CD8-positive, alpha-beta memory T cell (primary cell): ENCODE measurements at regions not wholly inside any gene's neighbourhood (a gene's known extent, or its start where the extent isn't known, plus 50 kb on each side); places are given as distances from the start of the nearest gene placed in this dataset.
"Not testable (repeated sequence)": the region's sequence is repeated elsewhere in the genome, so short reads cannot be mapped to it uniquely, and the experiment has no call there.

Source experiments
- CTCF ChIA-PET: fragments of 350-600 bp; sonication (Branson Sonifier 250); formaldehyde crosslinking; loops from one replicate; lab custom pipeline; 2021; ENCODE audit warnings: antibody characterized with exemption; lab: Charles Lee
- POLR2A ChIA-PET: fragments of 350-600 bp; sonication (Branson Sonifier 250); formaldehyde crosslinking; loops from one replicate; lab custom pipeline; 2021; ENCODE audit warnings: antibody characterized with exemption; lab: Charles Lee
- DNase-seq, 5 donors: peaks; one replicate each; pipeline versions ENCODE4 v3.0.0 to v3.0.0-alpha.2; 2020 to 2022; ENCODE audit warnings: mixed read lengths in 1 of 5
- H3K27ac ChIP-seq: one replicate; pipeline ENCODE4 v1.7.0; 2013; ENCODE audit warnings: low read depth, mild to moderate bottlenecking, low read length, moderate library complexity
- H3K27me3 ChIP-seq: 2 replicates; pipeline ENCODE4 v1.7.0; 2013; ENCODE audit warnings: low read length, mild to moderate bottlenecking; ENCODE audit not compliant: insufficient read depth, poor library complexity, severe bottlenecking
- H3K36me3 ChIP-seq: 2 replicates; pipeline ENCODE4 v1.7.0; 2013; ENCODE audit warnings: mild to moderate bottlenecking, low read length, moderate library complexity; ENCODE audit not compliant: insufficient read depth
- H3K4me1 ChIP-seq: 2 replicates; pipeline ENCODE4 v1.7.0; 2013; ENCODE audit warnings: mild to moderate bottlenecking, low read length, moderate library complexity; ENCODE audit not compliant: insufficient read depth
- H3K4me3 ChIP-seq: 2 replicates; pipeline ENCODE4 v1.7.0; 2013; ENCODE audit warnings: mild to moderate bottlenecking, low read length
- H3K9me3 ChIP-seq: 2 replicates; pipeline ENCODE4 v1.7.0; 2013; ENCODE audit warnings: mild to moderate bottlenecking, low read length
- H3K27ac Mint-ChIP-seq, 8 donors: one replicate each; pipeline ENCODE4 v1.8.0; 2020 to 2021; ENCODE audit warnings: mixed read lengths in 8 of 8, mild to moderate bottlenecking in 6 of 8, inconsistent platforms in 3 of 8, moderate library complexity in 3 of 8
- H3K27me3 Mint-ChIP-seq, 2 donors: one replicate each; pipeline ENCODE4 v1.8.0; 2020 to 2021; ENCODE audit warnings: mixed read lengths in 2 of 2, mild to moderate bottlenecking in 1 of 2, moderate library complexity in 1 of 2
- H3K36me3 Mint-ChIP-seq, 3 donors: one replicate each; pipeline ENCODE4 v1.8.0; 2020 to 2021; ENCODE audit warnings: mixed read lengths in 3 of 3, inconsistent platforms in 1 of 3, mild to moderate bottlenecking in 1 of 3
- H3K4me1 Mint-ChIP-seq, 3 donors: one replicate each; pipeline ENCODE4 v1.8.0; 2020 to 2021; ENCODE audit warnings: mixed read lengths in 3 of 3, inconsistent platforms in 1 of 3, mild to moderate bottlenecking in 1 of 3
- H3K4me3 Mint-ChIP-seq, 7 donors: one replicate each; pipeline ENCODE4 v1.8.0; 2020 to 2021; ENCODE audit warnings: mixed read lengths in 7 of 7, mild to moderate bottlenecking in 6 of 7, moderate library complexity in 4 of 7, inconsistent platforms in 2 of 7
- H3K9me3 Mint-ChIP-seq, 5 donors: one replicate each; pipeline ENCODE4 v1.8.0; 2020 to 2022; ENCODE audit warnings: mixed read lengths in 5 of 5, mild to moderate bottlenecking in 3 of 5, moderate library complexity in 2 of 5, inconsistent platforms in 1 of 5

- peak; percentile 74 to 87 (median 78) for DNase-seq
- POLR2A ChIA-PET = interaction anchor here (1.7 kb wide), 1 partner anchor 70 kb away, joined by 5 read pairs; the partner anchor contains the start of gene SERBP1
- Mint-ChIP-seq H3K27ac (peak overlapping the region in 1 of 8 donors; percentile 70), H3K27me3 (peaks cover 9 to 13% of the 10 kb centered on the region in 2 donors), H3K9me3 (no peaks in the 10 kb centered on the region), H3K4me1 (peaks cover 4 to 5% (median 5%) of the 10 kb centered on the region in 3 donors), H3K36me3 (no peaks in the 10 kb centered on the region), H3K4me3 (peak overlapping the region in 1 of 7 donors; percentile 27)
- Histone ChIP-seq H3K27ac (no peak overlapping the region), H3K4me1 (no peaks in the 10 kb centered on the region), H3K27me3 (no peaks in the 10 kb centered on the region), H3K36me3 (no peaks in the 10 kb centered on the region), H3K4me3 (no peak overlapping the region), H3K9me3 (no peaks in the 10 kb centered on the region)
- CTCF ChIA-PET = interaction anchor here (0.7 to 5.2 kb wide), 27 partner anchors 9 to 504 kb away, joined by 3 to 65 read pairs (median 4); partner anchors contain the start of gene GADD45A
These were observed 70.3 kb upstream of the SERBP1 start for GRCh38 chr1:67500413-67500959.

- Histone ChIP-seq H3K4me1 (no peaks in the 10 kb centered on the region), H3K27ac (no peak overlapping the region), H3K36me3 (no peaks in the 10 kb centered on the region), H3K9me3 (no peaks in the 10 kb centered on the region), H3K27me3 (no peaks in the 10 kb centered on the region), H3K4me3 (no peak overlapping the region)
- ChIA-PET POLR2A (no interaction called here), CTCF (interaction anchor here (5.2 kb wide), 1 partner anchor 290 kb away, joined by 65 read pairs; no protein-coding TSS in a partner anchor)
- Mint-ChIP-seq H3K27ac (peak overlapping the region in 1 of 8 donors; percentile 13), H3K36me3 (no peaks in the 10 kb centered on the region), H3K9me3 (no peaks in the 10 kb centered on the region), H3K27me3 (peaks cover 4 to 13% of the 10 kb centered on the region in 2 donors), H3K4me3 (no peak overlapping the region), H3K4me1 (peaks cover 4 to 5% (median 5%) of the 10 kb centered on the region in 3 donors)
- DNase-seq = no peak
These were observed 73.8 kb upstream of the SERBP1 start for GRCh38 chr1:67503974-67504373.

DNA sequence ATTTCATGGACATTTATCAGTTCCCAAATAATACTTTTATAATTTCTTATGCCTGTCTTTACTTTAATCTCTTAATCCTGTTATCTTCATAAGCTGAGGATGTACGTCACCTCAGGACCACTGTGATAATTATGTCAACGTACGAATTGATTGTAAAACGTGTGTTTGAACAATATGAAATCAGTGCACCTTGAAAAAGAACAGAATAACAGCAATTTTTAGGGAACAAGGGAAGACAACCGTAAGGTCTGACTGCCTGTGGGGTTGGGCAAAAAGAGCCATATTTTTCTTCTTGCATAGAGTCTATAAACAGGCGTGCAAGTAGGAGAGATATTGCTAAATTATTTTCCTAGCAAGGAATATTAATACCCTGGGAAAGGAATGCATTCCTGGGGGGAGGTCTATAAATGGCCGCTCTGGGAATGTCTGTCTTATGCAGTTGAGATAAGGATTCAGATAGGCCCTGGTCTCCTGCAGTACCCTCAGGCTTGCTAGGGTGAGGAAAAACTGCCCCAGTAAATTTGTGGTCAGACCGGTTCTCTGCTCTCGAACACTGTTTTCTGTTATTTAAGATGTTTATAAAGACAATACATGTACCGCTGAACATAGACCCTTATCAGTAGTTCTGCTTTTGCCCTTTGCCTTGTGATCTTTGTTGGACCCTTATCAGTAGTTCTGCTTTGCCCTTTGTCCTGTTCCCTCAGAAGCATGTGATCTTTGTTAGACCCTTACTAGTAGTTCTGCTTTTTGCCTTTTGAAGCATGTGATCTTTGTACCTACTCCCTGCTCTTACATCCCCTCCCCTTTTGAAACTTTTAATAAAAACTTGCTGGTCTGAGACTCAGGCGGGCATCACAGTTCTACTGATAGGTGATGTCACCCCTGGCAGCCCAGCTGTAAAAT, 83.4 kb upstream of the SERBP1 start:
- POLR2A ChIA-PET, H3K27me3 ChIP-seq, H3K9me3 ChIP-seq, H3K4me1 Mint-ChIP-seq, H3K4me3 Mint-ChIP-seq, H3K4me1 ChIP-seq, DNase-seq, H3K27ac ChIP-seq, H3K36me3 ChIP-seq, H3K4me3 ChIP-seq, H3K27ac Mint-ChIP-seq: not testable (repeated sequence)
- H3K27me3 Mint-ChIP-seq = peaks cover 14 to 15% of the 10 kb centered on the region in 2 donors
- peaks cover 0 to 21% (median 5%) of the 10 kb centered on the region in 3 donors for H3K36me3 Mint-ChIP-seq
- CTCF ChIA-PET = interaction anchor here (0.6 kb wide), 1 partner anchor 12 kb away, joined by 3 read pairs; no protein-coding TSS in a partner anchor
- H3K9me3 Mint-ChIP-seq = peaks cover 4 to 19% (median 17%) of the 10 kb centered on the region in 5 donors

- no peak for DNase-seq
- no peak overlapping the region for H3K4me3 ChIP-seq
- POLR2A ChIA-PET = no interaction called here
- H3K36me3 Mint-ChIP-seq = peaks cover 0 to 21% (median 5%) of the 10 kb centered on the region in 3 donors
- peaks cover 4 to 19% (median 17%) of the 10 kb centered on the region in 5 donors for H3K9me3 Mint-ChIP-seq
- H3K4me1 ChIP-seq = no peaks in the 10 kb centered on the region
- CTCF ChIA-PET = no interaction called here
- peaks cover 14 to 15% of the 10 kb centered on the region in 2 donors for H3K27me3 Mint-ChIP-seq
- no peaks in the 10 kb centered on the region for H3K9me3 ChIP-seq
- no peaks in the 10 kb centered on the region for H3K27me3 ChIP-seq
- no peak overlapping the region for H3K27ac ChIP-seq
- H3K4me1 Mint-ChIP-seq = no peaks in the 10 kb centered on the region
- no peak overlapping the region for H3K27ac Mint-ChIP-seq
- H3K36me3 ChIP-seq = no peaks in the 10 kb centered on the region
- H3K4me3 Mint-ChIP-seq = no peak overlapping the region
These were observed 84.1 kb upstream of the SERBP1 start for GRCh38 chr1:67514300-67514699.

GRCh38 chr1:67514786-67515185, 84.6 kb upstream of the SERBP1 start:
- Histone ChIP-seq H3K27ac (no peak overlapping the region), H3K4me3 (no peak overlapping the region), H3K36me3 (no peaks in the 10 kb centered on the region), H3K27me3 (no peaks in the 10 kb centered on the region), H3K4me1 (no peaks in the 10 kb centered on the region), H3K9me3 (no peaks in the 10 kb centered on the region)
- Mint-ChIP-seq H3K36me3 (peaks cover 0 to 21% (median 5%) of the 10 kb centered on the region in 3 donors), H3K9me3 (peaks cover 4 to 19% (median 17%) of the 10 kb centered on the region in 5 donors), H3K4me3 (no peak overlapping the region), H3K27me3 (peaks cover 14 to 15% of the 10 kb centered on the region in 2 donors), H3K27ac (no peak overlapping the region), H3K4me1 (no peaks in the 10 kb centered on the region)
- ChIA-PET POLR2A (no interaction called here), CTCF (no interaction called here)
- no peak for DNase-seq

DNA sequence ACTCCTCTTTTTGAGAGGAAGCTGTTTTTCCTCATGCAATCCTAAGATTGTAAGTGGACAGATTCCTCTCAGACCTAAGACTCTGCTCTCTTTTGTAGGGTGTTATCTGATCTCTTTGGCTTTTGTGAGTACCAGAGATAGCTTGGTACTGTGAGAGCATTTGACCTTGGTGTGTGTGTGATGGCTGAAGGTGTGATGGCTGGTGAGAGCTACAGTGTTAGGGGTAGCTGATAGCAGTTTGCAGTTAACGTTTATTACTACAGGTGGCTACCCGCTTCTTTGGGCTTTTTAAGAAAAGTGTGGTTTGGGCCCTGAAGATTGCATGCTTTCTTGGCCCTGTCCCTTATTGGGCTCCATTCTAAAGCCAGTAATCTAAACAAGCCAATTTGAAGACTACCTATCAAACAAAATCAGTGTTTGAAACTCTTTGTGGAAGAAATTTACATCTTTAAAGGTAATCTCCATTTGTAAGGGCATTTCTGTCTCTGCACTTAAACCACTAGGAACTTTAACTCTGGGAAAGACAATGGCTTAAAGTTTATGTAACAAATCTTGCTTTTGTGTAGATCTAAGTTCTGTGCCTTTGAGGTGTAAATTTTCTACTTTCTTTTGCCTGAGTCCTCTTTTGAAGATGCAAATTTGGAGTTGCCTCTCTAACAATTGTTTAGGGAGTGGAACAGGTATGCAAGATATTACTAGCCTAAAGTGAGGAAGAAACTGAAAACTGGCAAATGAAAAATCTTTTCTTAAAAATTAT, 85.3 kb upstream of the SERBP1 start:
- no peak overlapping the region for H3K27ac Mint-ChIP-seq
- ChIA-PET CTCF (no interaction called here), POLR2A (no interaction called here)
- no peaks in the 10 kb centered on the region for H3K4me1 Mint-ChIP-seq
- Histone ChIP-seq H3K36me3 (no peaks in the 10 kb centered on the region), H3K4me1 (no peaks in the 10 kb centered on the region), H3K27me3 (no peaks in the 10 kb centered on the region), H3K27ac (no peak overlapping the region), H3K4me3 (no peak overlapping the region), H3K9me3 (no peaks in the 10 kb centered on the region)
- H3K36me3 Mint-ChIP-seq = peaks cover 0 to 21% (median 5%) of the 10 kb centered on the region in 3 donors
- H3K4me3 Mint-ChIP-seq = no peak overlapping the region
- peaks cover 4 to 19% (median 17%) of the 10 kb centered on the region in 5 donors for H3K9me3 Mint-ChIP-seq
- no peak for DNase-seq
- peaks cover 14 to 15% of the 10 kb centered on the region in 2 donors for H3K27me3 Mint-ChIP-seq

DNA sequence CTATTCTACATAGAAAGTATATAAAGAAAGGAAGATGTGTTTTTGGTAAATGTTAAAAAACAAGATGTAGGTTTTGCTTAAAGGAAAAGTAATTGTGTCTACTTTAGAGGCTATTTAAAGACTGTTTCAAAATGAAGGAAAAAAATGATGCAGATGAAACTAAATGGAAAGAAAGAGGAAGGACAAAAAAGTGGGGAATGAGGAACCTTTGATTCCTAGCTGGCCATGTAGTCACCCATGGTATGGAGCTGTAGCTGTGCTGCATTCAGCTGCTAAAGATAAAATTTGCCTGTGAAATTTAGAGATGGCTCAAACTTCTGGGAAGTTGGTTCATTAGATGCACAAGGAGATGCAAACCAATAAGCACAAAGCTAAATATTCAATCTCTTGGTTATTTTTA, 86.8 kb upstream of the SERBP1 start:
- no peaks in the 10 kb centered on the region for H3K4me1 ChIP-seq
- H3K4me3 Mint-ChIP-seq = no peak overlapping the region
- ChIA-PET POLR2A (no interaction called here), CTCF (interaction anchor here (1.4 to 2.3 kb wide), 2 partner anchors 17 to 243 kb away, joined by 3 to 4 read pairs; no protein-coding TSS in a partner anchor)
- no peak overlapping the region for H3K27ac ChIP-seq
- no peaks in the 10 kb centered on the region for H3K9me3 ChIP-seq
- peaks cover 4 to 19% (median 14%) of the 10 kb centered on the region in 5 donors for H3K9me3 Mint-ChIP-seq
- no peak overlapping the region for H3K4me3 ChIP-seq
- no peaks in the 10 kb centered on the region for H3K27me3 ChIP-seq
- H3K27me3 Mint-ChIP-seq = peaks cover 18 to 19% of the 10 kb centered on the region in 2 donors
- H3K27ac Mint-ChIP-seq = no peak overlapping the region
- H3K36me3 ChIP-seq = no peaks in the 10 kb centered on the region
- H3K36me3 Mint-ChIP-seq = peaks cover 0 to 18% (median 5%) of the 10 kb centered on the region in 3 donors
- no peaks in the 10 kb centered on the region for H3K4me1 Mint-ChIP-seq
- DNase-seq = no peak
